IPS-NIHi7 (cell line): ENCODE measurements at regions not wholly inside any gene's neighbourhood (a gene's known extent, or its start where the extent isn't known, plus 50 kb on each side); places are given as distances from the start of the nearest gene placed in this dataset.
A peak's percentile ranks its signal among the peaks of the same experiment; 100 is the strongest.

Experiments
- DNase-seq: peaks from one replicate; pipeline ENCODE4 v3.0.0; 2012; ENCODE audit warnings: mixed read lengths; ENCODE audit errors: extremely low spot score

GRCh38 chr4:134019657-134020056, 181.9 kb downstream of the PABPC4L start:
- no peak for DNase-seq

GRCh38 chr4:134018846-134019245, 182.7 kb downstream of the PABPC4L start:
- no peak for DNase-seq

GRCh38 chr4:134001057-134001456, 200.5 kb downstream of the PABPC4L start:
- no peak for DNase-seq

- no peak for DNase-seq
Measured at GRCh38 chr4:133997436-133997835, 204.2 kb downstream of the PABPC4L start.

GRCh38 chr4:133996431-133997121, 205.0 kb downstream of the PABPC4L start:
- no peak for DNase-seq

- no peak for DNase-seq
Measured at GRCh38 chr4:133995243-133995960, 206.2 kb downstream of the PABPC4L start.

GRCh38 chr4:133982533-133983224, 218.9 kb downstream of the PABPC4L start:
- no peak for DNase-seq

GRCh38 chr4:133981327-133981726, 220.3 kb downstream of the PABPC4L start:
- DNase-seq = no peak

- no peak for DNase-seq
Measured at GRCh38 chr4:133972586-133972985, 229.0 kb downstream of the PABPC4L start.

- no peak for DNase-seq
Measured at GRCh38 chr4:133969202-133969848, 232.3 kb downstream of the PABPC4L start.

- no peak for DNase-seq
Measured at GRCh38 chr4:133968174-133968573, 233.4 kb downstream of the PABPC4L start.

GRCh38 chr4:133960975-133961374, 240.6 kb downstream of the PABPC4L start:
- no peak for DNase-seq

- no peak for DNase-seq
Measured at GRCh38 chr4:133943081-133943480, 258.5 kb downstream of the PABPC4L start.

GRCh38 chr4:133938061-133938460, 263.5 kb downstream of the PABPC4L start:
- DNase-seq = no peak

GRCh38 chr4:133929531-133930239, 271.9 kb downstream of the PABPC4L start:
- DNase-seq = no peak

GRCh38 chr4:133921280-133922195, 280.1 kb downstream of the PABPC4L start:
- peak; percentile 13 for DNase-seq

- no peak for DNase-seq
Measured at GRCh38 chr4:133920236-133920635, 281.4 kb downstream of the PABPC4L start.

GRCh38 chr4:133910165-133910564, 291.4 kb downstream of the PABPC4L start:
- DNase-seq = no peak

GRCh38 chr4:133903029-133903428, 298.6 kb downstream of the PABPC4L start:
- DNase-seq = no peak

- no peak for DNase-seq
Measured at GRCh38 chr4:133891011-133891410, 310.6 kb downstream of the PABPC4L start.

GRCh38 chr4:133887723-133888122, 313.9 kb downstream of the PABPC4L start:
- no peak for DNase-seq
